HEK293 (cell line): ENCODE measurements at regions not wholly inside any gene's neighbourhood (a gene's known extent, or its start where the extent isn't known, plus 50 kb on each side); places are given as distances from the start of the nearest gene placed in this dataset.

Experiments
- TCF7L2 ChIP-seq: IDR thresholded peaks from 2 replicates; pipeline ENCODE4 v1.6.1; 2011; ENCODE audit warnings: low read depth, mild to moderate bottlenecking, inconsistent platforms, low read length, moderate library complexity, borderline replicate concordance
- ZBTB48 ChIP-seq: fragments of 450-650 bp; formaldehyde crosslinking; IDR thresholded peaks from 2 replicates; pipeline ENCODE4 v1.5.1; 2016; ENCODE audit warnings: missing biosample characterization, missing genetic modification characterization
- ZNF596 ChIP-seq: fragments of 450-650 bp; IDR thresholded peaks from 2 replicates; pipeline ENCODE4 v1.5.0; 2018; ENCODE audit warnings: missing biosample characterization, mild to moderate bottlenecking, missing genetic modification characterization, moderate library complexity
- ZNF610 ChIP-seq: fragments of 450-650 bp; formaldehyde crosslinking; IDR thresholded peaks from 2 replicates; pipeline ENCODE4 v1.5.1; 2016; ENCODE audit warnings: missing biosample characterization, missing genetic modification characterization, borderline replicate concordance
- ZNF843 ChIP-seq: fragments of 450-650 bp; formaldehyde crosslinking; IDR thresholded peaks from 2 replicates; pipeline ENCODE4 v1.5.1; 2016; ENCODE audit warnings: missing biosample characterization, missing genetic modification characterization
- ZSCAN16 ChIP-seq: fragments of 450-650 bp; formaldehyde crosslinking; IDR thresholded peaks from 2 replicates; pipeline ENCODE4 v1.5.1; 2016; ENCODE audit warnings: missing biosample characterization, missing genetic modification characterization
- ZSCAN30 ChIP-seq: fragments of 450-650 bp; IDR thresholded peaks from 2 replicates; pipeline ENCODE4 v1.5.1; 2018; ENCODE audit warnings: missing biosample characterization, mild to moderate bottlenecking, missing genetic modification characterization, moderate library complexity
- TF ChIP-seq, protein P1 (sequence below): fragments of 450-650 bp; formaldehyde crosslinking; IDR thresholded peaks from 2 replicates; pipeline ENCODE4 v1.5.1; 2016; ENCODE audit warnings: missing biosample characterization, missing genetic modification characterization
- TF ChIP-seq, protein P2 (sequence below): fragments of 450-650 bp; formaldehyde crosslinking; conservative IDR thresholded peaks from 2 replicates; pipeline ENCODE4 v1.5.1; 2016; ENCODE audit warnings: low read depth, missing biosample characterization, missing genetic modification characterization

DNA sequence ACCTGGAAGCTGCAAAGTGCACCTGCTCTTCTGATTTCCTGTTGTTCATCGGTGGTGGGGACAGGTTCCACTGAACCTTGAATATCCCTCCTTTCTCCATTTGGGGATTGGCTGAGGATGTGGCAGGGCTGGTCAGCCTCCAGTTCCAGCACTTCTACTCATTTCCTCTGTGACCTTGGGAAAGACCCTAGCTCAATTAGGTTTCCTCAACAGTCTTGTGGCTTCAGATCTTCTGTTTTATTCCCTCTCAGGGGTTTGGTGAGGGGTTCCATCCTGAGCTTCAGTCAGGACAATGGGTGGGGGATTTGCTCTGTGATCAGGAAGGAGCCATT is 317.1 kb upstream of the PROX1 start:
- TF ChIP-seq ZSCAN30 (tag by site-specific recombination): no peak
- TF ChIP-seq, protein P1, sequence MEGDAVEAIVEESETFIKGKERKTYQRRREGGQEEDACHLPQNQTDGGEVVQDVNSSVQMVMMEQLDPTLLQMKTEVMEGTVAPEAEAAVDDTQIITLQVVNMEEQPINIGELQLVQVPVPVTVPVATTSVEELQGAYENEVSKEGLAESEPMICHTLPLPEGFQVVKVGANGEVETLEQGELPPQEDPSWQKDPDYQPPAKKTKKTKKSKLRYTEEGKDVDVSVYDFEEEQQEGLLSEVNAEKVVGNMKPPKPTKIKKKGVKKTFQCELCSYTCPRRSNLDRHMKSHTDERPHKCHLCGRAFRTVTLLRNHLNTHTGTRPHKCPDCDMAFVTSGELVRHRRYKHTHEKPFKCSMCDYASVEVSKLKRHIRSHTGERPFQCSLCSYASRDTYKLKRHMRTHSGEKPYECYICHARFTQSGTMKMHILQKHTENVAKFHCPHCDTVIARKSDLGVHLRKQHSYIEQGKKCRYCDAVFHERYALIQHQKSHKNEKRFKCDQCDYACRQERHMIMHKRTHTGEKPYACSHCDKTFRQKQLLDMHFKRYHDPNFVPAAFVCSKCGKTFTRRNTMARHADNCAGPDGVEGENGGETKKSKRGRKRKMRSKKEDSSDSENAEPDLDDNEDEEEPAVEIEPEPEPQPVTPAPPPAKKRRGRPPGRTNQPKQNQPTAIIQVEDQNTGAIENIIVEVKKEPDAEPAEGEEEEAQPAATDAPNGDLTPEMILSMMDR (tag by site-specific recombination): no peak
- TF ChIP-seq, protein P2, sequence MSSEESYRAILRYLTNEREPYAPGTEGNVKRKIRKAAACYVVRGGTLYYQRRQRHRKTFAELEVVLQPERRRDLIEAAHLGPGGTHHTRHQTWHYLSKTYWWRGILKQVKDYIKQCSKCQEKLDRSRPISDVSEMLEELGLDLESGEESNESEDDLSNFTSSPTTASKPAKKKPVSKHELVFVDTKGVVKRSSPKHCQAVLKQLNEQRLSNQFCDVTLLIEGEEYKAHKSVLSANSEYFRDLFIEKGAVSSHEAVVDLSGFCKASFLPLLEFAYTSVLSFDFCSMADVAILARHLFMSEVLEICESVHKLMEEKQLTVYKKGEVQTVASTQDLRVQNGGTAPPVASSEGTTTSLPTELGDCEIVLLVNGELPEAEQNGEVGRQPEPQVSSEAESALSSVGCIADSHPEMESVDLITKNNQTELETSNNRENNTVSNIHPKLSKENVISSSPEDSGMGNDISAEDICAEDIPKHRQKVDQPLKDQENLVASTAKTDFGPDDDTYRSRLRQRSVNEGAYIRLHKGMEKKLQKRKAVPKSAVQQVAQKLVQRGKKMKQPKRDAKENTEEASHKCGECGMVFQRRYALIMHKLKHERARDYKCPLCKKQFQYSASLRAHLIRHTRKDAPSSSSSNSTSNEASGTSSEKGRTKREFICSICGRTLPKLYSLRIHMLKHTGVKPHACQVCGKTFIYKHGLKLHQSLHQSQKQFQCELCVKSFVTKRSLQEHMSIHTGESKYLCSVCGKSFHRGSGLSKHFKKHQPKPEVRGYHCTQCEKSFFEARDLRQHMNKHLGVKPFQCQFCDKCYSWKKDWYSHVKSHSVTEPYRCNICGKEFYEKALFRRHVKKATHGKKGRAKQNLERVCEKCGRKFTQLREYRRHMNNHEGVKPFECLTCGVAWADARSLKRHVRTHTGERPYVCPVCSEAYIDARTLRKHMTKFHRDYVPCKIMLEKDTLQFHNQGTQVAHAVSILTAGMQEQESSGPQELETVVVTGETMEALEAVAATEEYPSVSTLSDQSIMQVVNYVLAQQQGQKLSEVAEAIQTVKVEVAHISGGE (tag by site-specific recombination): no peak
- TF ChIP-seq ZNF843 (tag by site-specific recombination): no peak
- TF ChIP-seq TCF7L2: no peak
- TF ChIP-seq ZSCAN16 (tag by site-specific recombination): no peak
- no peak for TF ChIP-seq ZBTB48 (tag by site-specific recombination)
- no peak for TF ChIP-seq ZNF610 (tag by site-specific recombination)
- TF ChIP-seq ZNF596: no peak
